SKM-1 (cell line): ENCODE measurements at regions not wholly inside any gene's neighbourhood (a gene's known extent, or its start where the extent isn't known, plus 50 kb on each side); places are given as distances from the start of the nearest gene placed in this dataset.
"Not testable (repeated sequence)": the region's sequence is repeated elsewhere in the genome, so short reads cannot be mapped to it uniquely, and the experiment has no call there.

Source experiments
- DNase-seq: peaks from one replicate; lab custom pipeline; 2025; ENCODE audit not compliant: unreplicated experiment; lab: John Stamatoyannopoulos, UW

DNA sequence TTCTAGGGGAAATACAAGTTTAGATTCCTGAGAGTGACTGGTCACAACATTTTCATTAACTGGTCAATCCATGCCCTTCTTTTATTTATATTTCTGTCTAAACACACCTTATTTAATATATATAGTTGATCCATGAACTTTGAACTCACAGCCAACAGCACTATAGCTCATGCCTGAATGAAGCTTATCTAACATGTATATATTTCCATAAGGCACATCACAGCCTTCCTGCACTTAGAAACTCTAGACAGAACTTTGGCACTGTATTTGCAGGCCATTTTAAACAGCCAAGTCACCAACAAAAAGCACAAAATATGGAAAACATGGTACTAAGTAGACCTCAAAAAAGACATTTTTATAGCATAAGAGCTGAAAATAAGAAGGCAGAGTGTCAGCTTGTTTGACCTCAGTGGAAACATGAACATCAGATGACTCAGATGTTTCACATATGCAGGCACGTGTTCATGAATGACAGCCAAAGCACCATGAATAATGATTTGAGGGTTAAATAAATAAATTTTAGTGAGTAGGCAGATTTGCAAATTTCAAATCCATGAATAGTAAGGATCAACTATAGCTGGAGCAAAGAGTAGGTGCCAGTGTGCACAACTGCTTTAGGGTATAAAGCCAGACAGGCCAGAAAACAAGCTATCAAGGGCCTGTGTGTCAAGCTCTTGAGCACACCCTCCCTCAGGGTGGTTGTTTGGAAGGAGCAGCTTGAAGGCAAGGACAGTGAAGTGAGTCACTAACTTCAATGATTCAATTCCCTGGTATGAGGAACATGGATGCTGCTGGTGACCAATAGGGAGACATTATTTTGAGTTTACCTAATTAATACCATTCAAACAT is 88.9 kb upstream of the NT5E start:
- no peak for DNase-seq

DNA sequence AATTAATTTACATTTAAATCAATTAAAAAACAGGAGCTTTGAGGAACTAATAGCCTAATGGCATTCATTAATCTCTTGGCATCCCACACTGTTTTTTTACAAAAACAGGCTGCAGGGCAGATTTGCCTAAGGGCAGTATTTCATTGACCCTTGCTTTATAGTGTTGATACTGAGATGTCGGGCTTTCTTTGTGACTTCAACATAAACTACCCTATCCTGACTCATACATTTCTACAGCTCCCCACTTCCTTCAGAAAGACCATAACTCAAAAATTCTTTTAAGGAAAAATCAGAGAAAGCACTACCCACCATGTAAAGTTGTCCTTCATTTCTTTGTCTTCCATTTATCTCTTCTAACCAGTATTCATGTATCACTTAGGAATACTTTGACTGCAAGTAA is 92.2 kb upstream of the NT5E start:
- DNase-seq: no peak

DNA sequence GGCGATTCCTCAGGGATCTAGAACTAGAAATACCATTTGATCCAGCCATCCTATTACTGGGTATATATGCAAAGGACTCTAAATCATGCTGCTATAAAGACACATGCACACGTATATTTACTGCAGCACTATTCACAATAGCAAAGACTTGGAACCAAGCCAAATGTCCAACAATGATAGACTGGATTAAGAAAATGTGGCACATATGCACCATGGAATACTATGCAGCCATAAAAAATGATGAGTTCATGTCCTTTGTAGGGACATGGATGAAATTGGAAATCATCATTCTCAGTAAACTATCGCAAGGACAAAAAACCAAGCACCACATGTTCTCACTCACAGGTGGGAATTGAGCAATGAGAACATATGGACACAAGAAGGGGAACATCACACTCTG is 93.1 kb upstream of the NT5E start:
- DNase-seq: not testable (repeated sequence)

DNA sequence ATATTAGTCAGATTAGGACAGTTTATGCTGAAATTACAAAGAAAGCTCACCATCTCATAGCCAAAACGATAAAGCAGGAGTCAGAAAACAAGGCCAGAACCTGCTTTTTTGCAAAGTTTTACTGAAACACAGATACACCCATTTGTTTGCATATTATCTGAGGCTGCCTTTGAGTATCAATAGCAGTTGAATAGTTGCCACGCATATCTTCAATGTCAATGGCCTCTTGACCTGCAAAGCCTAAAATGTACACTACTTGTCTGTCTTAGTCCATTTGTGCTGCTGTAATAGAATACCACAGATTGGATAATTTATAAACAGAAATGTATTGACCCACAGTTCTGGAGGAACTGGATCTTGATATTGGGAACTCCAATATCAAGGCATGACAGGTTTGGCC is 94.1 kb upstream of the NT5E start:
- DNase-seq: no peak

DNA sequence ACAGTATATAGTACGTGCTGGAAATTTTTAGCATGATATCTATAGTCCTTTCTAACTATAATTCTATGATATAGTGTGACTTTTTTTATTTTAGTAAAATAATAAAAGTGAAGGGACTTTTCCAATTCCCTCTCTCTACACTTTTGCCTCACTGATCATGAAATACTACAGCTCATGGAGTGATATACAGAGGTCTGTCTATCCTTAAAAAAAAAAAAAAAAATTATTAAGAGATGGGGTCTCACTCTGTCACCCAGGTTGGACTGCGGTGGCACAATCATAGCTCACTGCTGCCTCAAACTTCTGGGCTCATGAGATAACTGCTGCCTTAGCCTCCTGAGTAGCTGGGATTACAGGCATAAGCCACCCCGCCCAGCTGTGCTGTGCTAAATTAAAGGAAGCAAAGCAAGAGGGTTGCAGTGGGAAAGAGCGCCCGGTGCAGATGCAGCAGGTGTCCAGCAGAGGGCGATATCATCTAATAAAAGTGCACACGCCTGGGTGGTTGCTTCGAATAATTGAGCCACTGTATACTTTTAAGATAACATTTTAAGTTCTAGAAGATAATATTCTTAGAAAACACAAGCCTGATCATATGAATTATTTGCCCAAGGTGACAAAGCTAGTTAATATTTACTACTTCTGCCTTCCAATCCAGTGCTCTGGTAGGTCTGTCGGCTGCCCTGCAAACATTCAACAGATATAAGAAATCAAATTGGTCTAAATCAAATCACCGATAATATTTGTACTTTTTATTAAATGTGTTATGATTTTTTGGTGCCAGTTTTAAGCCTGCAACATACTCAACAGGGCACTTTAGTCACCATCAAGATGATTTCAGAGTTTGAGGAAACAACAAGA is 94.9 kb upstream of the NT5E start:
- peak; percentile 64 for DNase-seq

DNA sequence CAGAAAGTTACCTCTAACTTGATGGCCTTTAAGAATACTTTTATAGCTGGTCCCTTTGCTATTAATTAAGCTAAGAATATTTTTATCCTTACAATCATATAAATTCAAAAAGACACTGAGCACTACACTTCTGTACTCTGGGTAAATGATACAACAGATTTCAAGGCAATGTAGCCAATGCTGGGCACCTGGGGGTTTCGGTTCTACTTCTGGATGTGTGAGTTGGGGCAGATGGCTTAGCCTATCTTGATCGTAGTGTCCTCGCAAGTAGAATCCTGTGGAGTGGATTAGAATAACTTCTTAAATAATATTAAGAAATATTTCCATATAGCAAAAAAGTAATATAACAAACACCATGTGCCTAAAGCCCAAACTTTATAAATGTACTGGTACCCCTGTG is 96.9 kb upstream of the NT5E start:
- DNase-seq: no peak

DNA sequence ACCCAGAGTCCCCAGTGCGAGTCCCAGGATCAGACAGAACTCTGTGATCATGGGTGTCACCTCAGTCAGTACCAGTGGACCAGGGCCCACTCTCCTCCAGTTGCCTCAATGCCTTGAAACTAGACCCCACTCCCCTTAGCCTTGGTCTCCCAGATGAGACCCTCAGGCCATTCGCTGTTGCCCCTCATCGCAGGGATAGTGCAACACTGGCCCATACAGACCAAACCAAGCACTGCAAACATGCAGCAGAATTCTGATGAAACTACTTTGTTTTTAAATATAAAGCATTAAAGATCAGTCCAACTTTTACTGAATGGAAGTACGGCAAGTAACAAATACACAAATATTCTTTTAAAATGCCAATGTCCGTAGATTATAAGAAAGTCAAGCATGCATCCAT is 101.2 kb upstream of the NT5E start:
- DNase-seq: no peak

DNA sequence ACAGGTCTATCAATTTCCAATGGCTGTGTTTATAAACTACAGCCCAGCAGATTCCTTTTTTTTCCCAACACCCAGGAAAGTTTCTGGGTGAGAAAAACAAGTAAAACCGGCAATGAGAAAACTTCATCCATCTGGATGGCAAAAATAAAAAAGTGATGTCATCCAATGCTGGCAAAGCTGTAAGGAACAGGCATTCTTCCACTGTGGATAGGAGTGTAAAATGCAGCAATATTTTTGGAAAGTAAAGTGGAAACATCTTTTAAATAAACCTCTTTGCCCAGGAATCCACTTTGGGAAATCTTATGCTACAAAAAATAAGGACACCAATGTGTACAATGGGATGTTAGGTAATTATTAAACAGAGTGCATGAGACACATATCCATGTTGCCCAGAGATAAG is 102.1 kb upstream of the NT5E start:
- DNase-seq: no peak

DNA sequence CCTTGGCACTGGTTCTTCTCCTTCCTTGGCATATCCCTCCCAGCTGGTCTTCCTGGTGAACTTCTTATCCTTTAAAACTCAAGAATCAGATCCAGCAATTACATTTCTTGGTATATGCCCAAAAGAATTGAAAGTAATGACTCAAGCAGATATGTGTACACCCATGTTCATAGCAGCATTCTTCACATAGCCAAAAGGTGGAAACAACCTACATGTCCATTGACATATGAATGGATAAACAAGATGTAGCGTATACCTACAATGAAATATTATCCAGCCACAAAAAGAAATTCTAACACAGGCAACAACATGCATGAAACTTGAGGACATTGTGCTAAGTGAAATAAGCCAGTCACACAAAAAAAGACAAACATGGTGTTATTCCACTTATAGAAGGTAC is 103.7 kb upstream of the NT5E start:
- no peak for DNase-seq

DNA sequence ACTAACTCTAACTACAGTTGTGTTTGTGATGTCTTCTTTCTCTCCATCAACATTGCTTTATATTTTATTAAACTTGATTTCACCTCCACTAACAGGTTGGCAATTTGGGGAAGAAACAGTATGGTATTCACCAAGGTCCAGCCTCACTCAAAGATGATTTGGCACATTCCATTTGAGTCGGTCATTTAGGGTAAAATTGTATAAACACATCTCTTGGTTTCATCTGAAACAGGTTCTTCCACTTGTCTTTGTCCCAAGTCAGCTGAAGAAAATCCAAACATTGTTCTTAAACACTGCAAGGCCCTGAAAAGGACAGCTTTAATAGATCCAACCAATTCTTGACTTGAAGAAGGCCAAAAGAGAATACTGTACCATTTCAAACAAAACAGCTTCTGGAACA is 104.9 kb upstream of the NT5E start:
- DNase-seq: no peak

DNA sequence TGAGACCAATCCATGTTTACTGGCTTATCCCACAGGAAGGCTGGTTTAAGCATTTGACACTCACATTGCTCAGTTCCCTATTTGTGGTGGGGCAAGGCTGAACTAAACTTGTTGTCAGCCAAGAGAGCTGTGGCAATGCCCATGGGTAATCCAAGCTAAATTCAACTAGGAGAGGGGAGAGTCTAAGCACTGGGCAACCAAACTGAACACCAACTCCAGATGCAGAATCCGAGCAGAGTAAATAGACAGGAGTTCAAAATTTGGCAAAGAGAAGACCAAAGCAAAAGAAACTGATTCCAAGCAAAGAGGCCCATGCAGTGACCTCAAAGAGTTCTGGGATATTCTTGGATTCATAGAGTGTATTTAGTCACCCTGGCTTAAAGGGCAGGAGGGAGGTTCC is 106.5 kb upstream of the NT5E start:
- no peak for DNase-seq

DNA sequence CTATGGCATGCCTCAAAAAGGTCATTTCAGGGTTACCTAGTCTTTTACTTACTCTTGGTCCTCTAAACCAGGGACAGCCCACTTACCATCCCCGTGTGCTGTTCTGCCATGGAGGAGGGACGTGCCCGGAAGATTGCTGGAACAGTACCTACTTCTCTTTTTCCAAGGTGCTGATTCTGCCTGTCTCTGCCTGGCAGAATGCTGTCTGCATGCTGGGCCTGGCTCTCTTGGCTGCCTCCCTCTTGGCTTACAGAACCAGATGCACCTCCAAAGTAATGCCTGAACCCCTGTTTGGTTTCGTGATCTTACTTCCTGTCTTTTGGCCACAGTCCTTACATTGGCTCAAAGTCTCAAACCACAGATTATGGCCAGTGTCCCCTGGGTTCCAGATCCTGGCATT is 120.7 kb upstream of the NT5E start:
- no peak for DNase-seq

DNA sequence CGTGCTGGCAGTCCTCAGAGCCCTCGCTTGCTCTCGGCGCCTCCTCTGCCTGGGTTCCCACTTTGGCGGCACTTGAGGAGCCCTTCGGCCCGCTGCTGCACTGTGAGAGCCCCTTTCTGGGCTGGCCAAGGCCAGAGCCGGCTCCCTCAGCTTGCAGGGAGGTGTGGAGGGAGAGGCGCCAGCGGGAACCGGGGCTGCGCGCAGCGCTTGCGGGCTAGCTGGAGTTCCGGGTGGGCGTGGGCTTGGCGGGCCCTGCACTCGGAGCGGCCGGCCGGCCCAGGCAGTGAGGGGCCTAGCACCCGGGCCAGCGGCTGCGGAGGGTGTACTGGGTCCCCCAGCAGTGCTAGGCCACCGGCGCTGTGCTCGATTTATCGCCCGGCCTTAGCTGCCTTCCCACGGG is 124.1 kb upstream of the NT5E start:
- DNase-seq: not testable (repeated sequence)

DNA sequence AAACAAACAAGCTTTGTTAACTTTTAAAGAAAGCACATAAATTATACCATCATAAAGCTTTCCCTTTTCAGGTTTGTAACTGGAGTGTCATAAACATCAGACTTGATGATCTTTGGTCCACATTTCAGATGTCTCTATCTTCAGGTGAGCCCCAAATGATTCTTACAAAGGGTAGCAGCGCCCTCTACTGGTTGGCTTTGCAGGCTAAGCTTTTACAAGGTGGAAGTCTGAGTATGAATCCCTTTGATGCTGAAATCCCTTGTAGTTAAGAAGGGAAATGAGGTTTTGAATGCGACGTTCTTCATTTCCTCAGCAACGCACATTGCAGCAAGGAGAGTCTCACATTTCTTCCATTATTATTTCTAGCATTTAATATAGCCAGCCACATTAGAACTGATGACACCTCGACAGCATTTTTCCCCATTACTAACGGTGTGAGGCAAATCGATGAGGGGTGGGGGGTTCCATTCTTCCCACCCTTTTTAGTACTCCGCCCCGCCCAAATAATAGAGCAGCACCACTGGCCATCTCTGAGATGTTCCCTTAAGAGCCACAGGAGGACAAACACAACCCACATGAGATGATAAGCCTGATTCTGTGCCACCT is 126.3 kb upstream of the NT5E start:
- DNase-seq: peak; percentile 56

DNA sequence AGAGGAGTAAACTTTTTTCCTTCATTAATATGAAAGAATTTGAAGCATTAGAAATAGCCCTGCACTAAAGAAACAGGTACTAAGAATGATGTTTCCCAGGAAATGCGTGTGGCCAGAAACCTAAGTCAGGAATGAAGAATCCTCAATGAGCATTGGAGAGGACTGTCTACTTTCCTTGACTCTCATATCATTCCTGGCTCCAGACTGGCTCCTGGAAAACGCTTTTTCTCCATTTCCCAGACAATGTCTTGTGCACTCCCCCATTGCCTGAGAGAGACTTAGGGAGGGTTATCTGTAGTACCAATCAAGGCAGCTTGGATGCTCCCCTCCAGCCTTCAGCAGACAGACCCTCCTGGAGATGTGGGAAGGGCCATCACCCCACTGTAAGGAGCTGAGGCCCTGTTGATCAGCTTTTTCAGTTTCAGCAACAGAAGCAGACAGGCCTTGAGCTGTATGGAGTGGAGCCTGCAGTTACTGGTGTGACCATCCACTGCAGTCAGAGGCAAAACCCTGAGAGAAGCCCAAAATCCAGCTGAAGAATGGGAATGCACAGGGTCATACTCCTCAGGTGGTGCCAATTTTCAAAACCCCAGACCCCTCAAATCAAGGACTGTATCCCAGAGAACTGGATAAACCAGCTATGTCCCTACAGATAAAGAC is 127.3 kb upstream of the NT5E start:
- DNase-seq: no peak

DNA sequence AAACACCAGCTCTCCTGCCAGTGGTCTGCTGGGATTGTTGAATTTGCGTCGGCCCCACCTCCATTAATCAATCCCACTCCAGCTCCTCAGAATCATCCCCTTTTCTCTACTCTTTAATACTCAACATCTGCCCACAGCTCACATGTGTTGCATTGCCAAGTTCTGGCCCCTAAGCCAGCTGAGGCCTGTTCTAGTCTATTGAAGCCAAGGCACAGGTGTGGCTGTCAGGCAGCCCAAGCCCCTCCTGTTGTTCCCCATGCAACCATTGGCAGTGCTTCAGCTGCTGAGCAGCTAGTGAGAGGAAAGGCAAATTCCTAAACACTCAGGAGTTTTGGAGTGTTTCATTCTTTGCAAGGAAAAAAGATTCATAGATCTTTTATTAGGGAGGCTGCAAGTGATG is 128.0 kb upstream of the NT5E start:
- no peak for DNase-seq

DNA sequence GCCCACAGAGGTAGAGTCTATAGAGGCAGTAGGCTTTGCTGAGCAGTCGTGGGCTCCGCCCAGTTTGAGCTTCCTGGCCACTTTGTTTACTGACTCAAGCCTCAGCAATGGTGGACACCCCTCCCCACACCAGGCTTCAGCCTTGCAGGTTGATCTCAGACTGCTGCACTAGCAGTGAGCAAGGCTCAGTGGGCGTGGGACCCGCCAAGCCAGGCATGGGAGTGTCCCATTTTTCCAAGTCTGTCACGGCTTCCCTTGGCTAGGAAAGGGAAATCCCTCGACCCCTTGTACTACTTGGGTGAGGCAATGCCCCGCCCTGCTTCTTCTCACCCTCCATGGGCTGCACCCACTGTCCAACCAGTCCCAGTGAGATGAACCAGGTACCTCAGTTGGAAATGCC is 135.3 kb upstream of the NT5E start:
- DNase-seq: no peak

DNA sequence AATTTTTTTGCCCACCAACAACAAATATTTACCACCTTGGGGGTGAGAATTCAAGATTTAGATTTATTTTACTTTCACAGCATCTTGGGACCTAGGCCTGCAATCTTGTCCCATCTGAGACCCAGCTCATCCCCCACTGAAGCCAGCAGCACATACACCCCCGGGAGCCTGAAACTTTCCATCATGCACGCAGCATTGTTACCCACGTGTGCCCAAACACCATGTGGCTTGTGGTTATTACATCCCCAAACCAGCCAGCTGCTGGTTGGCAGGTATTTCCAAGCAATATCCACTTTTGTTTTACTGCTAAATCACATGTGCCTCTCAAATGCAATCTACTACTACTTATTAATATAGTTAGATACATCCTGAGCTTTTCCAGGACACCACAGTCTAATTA is 149.3 kb upstream of the NT5E start:
- no peak for DNase-seq

DNA sequence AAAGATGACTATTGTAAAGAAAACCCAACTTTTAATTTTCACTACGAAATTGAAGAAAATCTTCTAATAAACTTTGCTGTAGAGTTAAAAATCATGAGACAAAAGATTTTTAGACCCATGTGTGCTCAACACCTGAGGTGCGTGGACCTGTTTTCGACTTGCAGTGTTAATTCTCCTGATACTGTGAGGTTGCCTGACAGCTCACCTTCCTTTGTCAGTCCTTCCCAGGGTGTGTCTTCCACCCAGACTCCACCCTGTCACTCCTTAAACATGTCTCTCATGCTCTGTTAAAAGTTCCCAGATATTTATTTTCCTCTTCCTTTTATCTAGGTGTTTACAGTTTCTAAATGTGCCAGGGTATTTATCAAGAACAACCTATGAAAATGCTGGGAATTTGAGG is 151.3 kb upstream of the NT5E start:
- DNase-seq: no peak

DNA sequence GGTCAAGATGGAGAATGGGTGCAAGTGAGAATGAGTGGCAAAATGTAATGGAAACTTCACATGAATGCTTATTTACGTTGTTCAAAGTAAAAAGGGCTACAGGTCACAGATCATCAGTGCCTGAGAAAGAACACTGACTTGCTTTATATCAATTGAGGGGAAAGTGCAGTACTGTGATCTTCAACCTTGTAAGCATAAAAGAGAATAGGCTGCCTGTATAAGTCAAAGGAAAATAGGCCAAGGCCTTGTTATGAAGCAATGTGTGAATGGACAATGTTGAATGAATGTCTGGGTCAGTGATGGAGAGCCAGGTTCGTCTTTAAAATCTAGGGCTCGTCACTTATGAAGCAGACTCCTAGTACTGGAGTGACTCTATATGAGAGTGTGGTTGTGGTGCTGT is 158.6 kb upstream of the NT5E start:
- no peak for DNase-seq

DNA sequence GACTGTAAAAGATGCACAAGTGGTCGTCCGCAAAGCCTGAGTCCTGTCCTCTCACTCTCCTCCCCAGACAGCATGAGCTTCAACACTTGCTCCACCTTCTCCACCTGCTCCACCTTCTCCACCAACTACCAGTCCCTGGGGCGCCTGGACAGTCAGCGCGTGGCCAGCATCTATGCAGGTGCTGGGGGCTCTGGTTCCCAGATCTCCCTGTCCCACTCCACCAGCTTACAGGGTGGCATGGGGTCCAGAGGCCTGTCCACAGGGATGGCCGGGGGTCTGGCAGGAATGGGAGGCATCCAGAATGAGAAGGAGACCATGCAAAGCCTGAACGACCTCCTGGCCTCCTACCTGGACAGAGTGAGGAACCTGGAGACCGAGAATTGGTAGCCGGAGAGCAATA is 162.2 kb upstream of the NT5E start:
- DNase-seq: no peak
